ENCODE measurements at regions not wholly inside any gene's neighbourhood (a gene's known extent, or its start where the extent isn't known, plus 50 kb on each side); places are given as distances from the start of the nearest gene placed in this dataset.
"Not testable (repeated sequence)": the region's sequence is repeated elsewhere in the genome, so short reads cannot be mapped to it uniquely, and the experiment has no call there.

DNA sequence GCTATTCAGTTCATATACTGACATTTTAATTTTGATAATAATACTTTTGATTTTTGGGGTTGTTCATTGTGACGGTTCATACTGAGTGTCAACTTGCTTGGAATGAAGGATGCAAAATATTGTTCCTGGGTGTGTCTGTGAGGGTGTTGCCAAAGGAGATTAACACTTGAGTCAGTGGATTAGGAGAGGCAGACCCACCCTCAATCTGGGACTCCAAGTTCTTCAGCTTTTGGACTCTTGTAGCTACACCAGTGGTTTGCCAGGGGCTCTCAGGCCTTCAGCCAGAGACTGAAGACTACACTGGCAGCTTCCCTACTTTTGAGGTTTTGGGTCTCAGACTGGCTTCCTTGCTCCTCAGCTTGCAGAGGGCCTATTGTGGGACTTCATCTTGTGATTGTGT, 242.2 kb downstream of the SATB1 start:
- H3K36me3 ChIP-seq (ENCODE audit: control insufficient read depth in 1 of 2, insufficient read depth in 2 of 2, low read depth in 1 of 2, low read length in 2 of 2); H3K4me3 ChIP-seq (ENCODE audit: insufficient read depth in 1 of 2, low read depth in 1 of 2, low read length in 2 of 2); H2AFZ ChIP-seq (ENCODE audit: low read depth, low read length); H3K9ac ChIP-seq (ENCODE audit: low read length); H3K4ac ChIP-seq (ENCODE audit: low read depth in 1 of 2, low read length in 2 of 2); H3K4me1 ChIP-seq (ENCODE audit: control insufficient read depth, insufficient read depth, low read depth, low read length); H3K9me3 ChIP-seq (ENCODE audit: control insufficient read depth, low read length); H3K27me3 ChIP-seq (ENCODE audit: control insufficient read depth in 1 of 2, insufficient read depth in 1 of 2, low read length in 2 of 2); H3K27ac ChIP-seq (ENCODE audit: low read length, poor library complexity, severe bottlenecking); H2BK5ac ChIP-seq (ENCODE audit: low read depth, low read length, poor library complexity, severe bottlenecking); DNase-seq; H3K79me1 ChIP-seq (replicated peaks; ENCODE audit: low read length, poor library complexity, severe bottlenecking); H2BK15ac ChIP-seq (ENCODE audit: low read depth, poor library complexity, severe bottlenecking); H3K14ac ChIP-seq (ENCODE audit: low read length in 2 of 2); H2AK5ac ChIP-seq (ENCODE audit: low read length, severe bottlenecking); H2BK120ac ChIP-seq (ENCODE audit: low read depth, low read length); H3K4me2 ChIP-seq (ENCODE audit: low read length, poor library complexity, severe bottlenecking); H3K18ac ChIP-seq (ENCODE audit: low read depth in 1 of 2, low read length in 2 of 2); H4K91ac ChIP-seq (ENCODE audit: low read length); H3K23ac ChIP-seq (ENCODE audit: low read length in 2 of 2); H2BK12ac ChIP-seq (ENCODE audit: low read length in 2 of 2); H4K8ac ChIP-seq (ENCODE audit: low read length): not testable (repeated sequence)
- WGBS: 100% methylated on average over 1 of the region's 1 CpG

DNA sequence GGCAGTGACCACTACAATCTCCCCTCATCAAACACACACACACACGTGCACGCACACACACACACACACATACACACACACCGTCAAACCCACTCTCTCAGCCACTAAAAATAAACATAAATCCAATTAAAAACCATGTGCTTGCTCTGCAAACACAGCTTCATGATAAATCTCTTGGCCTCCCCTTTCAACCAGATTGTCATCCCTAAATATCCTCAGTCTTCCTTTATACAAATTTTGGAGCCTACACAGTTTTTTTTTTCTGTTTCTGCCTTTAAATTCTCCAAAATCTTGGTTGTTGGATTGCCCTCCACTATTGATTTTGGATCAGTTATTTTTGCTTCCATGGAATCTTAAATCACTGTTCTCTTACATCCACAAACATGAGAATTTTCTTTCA, 245.6 kb downstream of the SATB1 start:
- no peaks in the 10 kb centered on the region for H3K9me3 ChIP-seq (ENCODE audit: control insufficient read depth, low read length)

DNA sequence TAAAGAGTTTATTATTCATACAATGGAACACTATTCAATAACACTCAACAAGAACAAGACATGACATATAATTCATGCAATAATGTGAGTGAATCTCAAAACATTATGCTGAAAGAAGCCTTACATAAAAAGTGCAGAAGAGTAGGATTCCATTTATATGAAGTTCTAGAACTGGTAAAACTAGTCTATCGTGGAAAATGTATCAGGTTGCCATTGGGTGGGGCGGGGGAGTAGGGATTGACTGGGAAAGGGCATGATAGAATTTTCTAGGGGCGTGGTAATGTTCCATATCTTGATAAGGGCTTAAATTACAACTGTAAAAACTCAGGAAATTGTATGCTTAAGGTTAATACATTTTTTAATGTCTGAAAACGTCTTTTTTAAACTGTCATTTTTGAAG, 247.9 kb downstream of the SATB1 start:
- Histone ChIP-seq H4K8ac (ENCODE audit: low read length) (no peak overlapping the region), H3K4me3 (ENCODE audit: insufficient read depth in 1 of 2, low read depth in 1 of 2, low read length in 2 of 2) (no peak overlapping the region), H3K4me2 (ENCODE audit: low read length, poor library complexity, severe bottlenecking) (no peak overlapping the region), H2BK12ac (ENCODE audit: low read length in 2 of 2) (no peak overlapping the region), H3K36me3 (ENCODE audit: control insufficient read depth in 1 of 2, insufficient read depth in 2 of 2, low read depth in 1 of 2, low read length in 2 of 2) (no peaks in the 10 kb centered on the region), H3K4ac (ENCODE audit: low read depth in 1 of 2, low read length in 2 of 2) (no peak overlapping the region), H2BK120ac (ENCODE audit: low read depth, low read length) (no peak overlapping the region), H3K14ac (ENCODE audit: low read length in 2 of 2) (no peak overlapping the region), H2AFZ (ENCODE audit: low read depth, low read length) (no peak overlapping the region), H2AK5ac (ENCODE audit: low read length, severe bottlenecking) (no peak overlapping the region), H3K4me1 (ENCODE audit: control insufficient read depth, insufficient read depth, low read depth, low read length) (no peaks in the 10 kb centered on the region), H3K79me1 (replicated peaks; ENCODE audit: low read length, poor library complexity, severe bottlenecking) (no peaks in the 10 kb centered on the region), H2BK5ac (ENCODE audit: low read depth, low read length, poor library complexity, severe bottlenecking) (no peak overlapping the region), H4K91ac (ENCODE audit: low read length) (no peak overlapping the region), H3K27ac (ENCODE audit: low read length, poor library complexity, severe bottlenecking) (no peak overlapping the region), H3K18ac (ENCODE audit: low read depth in 1 of 2, low read length in 2 of 2) (no peak overlapping the region), H2BK15ac (ENCODE audit: low read depth, poor library complexity, severe bottlenecking) (no peak overlapping the region), H3K23ac (ENCODE audit: low read length in 2 of 2) (no peak overlapping the region), H3K27me3 (ENCODE audit: control insufficient read depth in 1 of 2, insufficient read depth in 1 of 2, low read length in 2 of 2) (no peaks in the 10 kb centered on the region), H3K9me3 (ENCODE audit: control insufficient read depth, low read length) (no peaks in the 10 kb centered on the region), H3K9ac (ENCODE audit: low read length) (no peak overlapping the region)
- DNase-seq: no peak
- 77% methylated on average over 4 of the region's 4 CpGs for WGBS

More for the DNA sequence above, 245.6 kb downstream of the SATB1 start:
- Histone ChIP-seq H2BK120ac (ENCODE audit: low read depth, low read length) (no peak overlapping the region), H3K27me3 (ENCODE audit: control insufficient read depth in 1 of 2, insufficient read depth in 1 of 2, low read length in 2 of 2) (no peaks in the 10 kb centered on the region), H3K14ac (ENCODE audit: low read length in 2 of 2) (no peak overlapping the region), H2AFZ (ENCODE audit: low read depth, low read length) (no peak overlapping the region), H2AK5ac (ENCODE audit: low read length, severe bottlenecking) (no peak overlapping the region), H3K23ac (ENCODE audit: low read length in 2 of 2) (no peak overlapping the region), H3K79me1 (replicated peaks; ENCODE audit: low read length, poor library complexity, severe bottlenecking) (no peaks in the 10 kb centered on the region), H4K8ac (ENCODE audit: low read length) (no peak overlapping the region), H3K9ac (ENCODE audit: low read length) (no peak overlapping the region), H4K91ac (ENCODE audit: low read length) (no peak overlapping the region), H3K4ac (ENCODE audit: low read depth in 1 of 2, low read length in 2 of 2) (no peak overlapping the region), H2BK5ac (ENCODE audit: low read depth, low read length, poor library complexity, severe bottlenecking) (no peak overlapping the region), H3K4me1 (ENCODE audit: control insufficient read depth, insufficient read depth, low read depth, low read length) (no peaks in the 10 kb centered on the region), H3K27ac (ENCODE audit: low read length, poor library complexity, severe bottlenecking) (no peak overlapping the region), H3K36me3 (ENCODE audit: control insufficient read depth in 1 of 2, insufficient read depth in 2 of 2, low read depth in 1 of 2, low read length in 2 of 2) (no peaks in the 10 kb centered on the region), H2BK15ac (ENCODE audit: low read depth, poor library complexity, severe bottlenecking) (no peak overlapping the region), H3K18ac (ENCODE audit: low read depth in 1 of 2, low read length in 2 of 2) (no peak overlapping the region), H3K4me3 (ENCODE audit: insufficient read depth in 1 of 2, low read depth in 1 of 2, low read length in 2 of 2) (no peak overlapping the region), H2BK12ac (ENCODE audit: low read length in 2 of 2) (no peak overlapping the region), H3K4me2 (ENCODE audit: low read length, poor library complexity, severe bottlenecking) (no peak overlapping the region)
- no peak for DNase-seq
- 80% methylated on average over 3 of the region's 3 CpGs for WGBS

DNA sequence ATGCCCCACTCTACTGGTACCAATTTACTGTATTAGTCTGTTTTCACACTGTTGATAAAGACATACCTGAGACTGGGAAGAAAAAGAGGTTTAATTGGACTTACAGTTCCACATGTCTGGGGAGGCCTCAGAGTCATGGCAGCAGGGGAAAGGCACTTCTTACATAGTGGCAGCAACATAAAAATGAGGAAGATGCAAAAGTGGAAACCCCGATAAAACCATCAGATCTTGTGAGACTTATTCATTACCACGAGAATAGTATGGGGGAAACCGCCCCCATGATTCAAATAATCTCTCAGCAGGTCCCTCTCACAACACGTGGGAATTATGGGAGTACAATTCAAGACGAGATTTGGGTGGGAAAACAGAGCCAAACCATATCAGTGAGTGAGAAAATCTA, 251.2 kb downstream of the SATB1 start:
- H2AK5ac ChIP-seq (ENCODE audit: low read length, severe bottlenecking); H3K23ac ChIP-seq (ENCODE audit: low read length in 2 of 2); H3K79me1 ChIP-seq (replicated peaks; ENCODE audit: low read length, poor library complexity, severe bottlenecking); H2AFZ ChIP-seq (ENCODE audit: low read depth, low read length); H4K91ac ChIP-seq (ENCODE audit: low read length); H3K9ac ChIP-seq (ENCODE audit: low read length); DNase-seq; H3K4me3 ChIP-seq (ENCODE audit: insufficient read depth in 1 of 2, low read depth in 1 of 2, low read length in 2 of 2); H4K8ac ChIP-seq (ENCODE audit: low read length); H2BK12ac ChIP-seq (ENCODE audit: low read length in 2 of 2); H3K4me2 ChIP-seq (ENCODE audit: low read length, poor library complexity, severe bottlenecking); H3K14ac ChIP-seq (ENCODE audit: low read length in 2 of 2); H3K27me3 ChIP-seq (ENCODE audit: control insufficient read depth in 1 of 2, insufficient read depth in 1 of 2, low read length in 2 of 2); H3K4ac ChIP-seq (ENCODE audit: low read depth in 1 of 2, low read length in 2 of 2); H3K18ac ChIP-seq (ENCODE audit: low read depth in 1 of 2, low read length in 2 of 2); H3K27ac ChIP-seq (ENCODE audit: low read length, poor library complexity, severe bottlenecking); H2BK15ac ChIP-seq (ENCODE audit: low read depth, poor library complexity, severe bottlenecking); H3K4me1 ChIP-seq (ENCODE audit: control insufficient read depth, insufficient read depth, low read depth, low read length); H2BK120ac ChIP-seq (ENCODE audit: low read depth, low read length); H3K9me3 ChIP-seq (ENCODE audit: control insufficient read depth, low read length); H3K36me3 ChIP-seq (ENCODE audit: control insufficient read depth in 1 of 2, insufficient read depth in 2 of 2, low read depth in 1 of 2, low read length in 2 of 2); H2BK5ac ChIP-seq (ENCODE audit: low read depth, low read length, poor library complexity, severe bottlenecking): not testable (repeated sequence)
- 70% methylated on average over 4 of the region's 5 CpGs for WGBS

Measured in mesenchymal stem cell (in vitro differentiated cells and primary cell).